ENCODE measurements at regions not wholly inside any gene's neighbourhood (a gene's known extent, or its start where the extent isn't known, plus 50 kb on each side); places are given as distances from the start of the nearest gene placed in this dataset.

GRCh38 chr13:42498521-42498920 lies 75.4 kb upstream of the TNFSF11 start:
- Mint-ChIP-seq H3K36me3 (ENCODE audit: insufficient read depth, unreplicated experiment) (no peaks in the 10 kb centered on the region), H3K27ac (ENCODE audit: low read depth, unreplicated experiment) (no peak overlapping the region), H3K9me3 (ENCODE audit: unreplicated experiment) (peaks cover 6% of the 10 kb centered on the region), H3K27me3 (ENCODE audit: insufficient read depth, unreplicated experiment) (no peaks in the 10 kb centered on the region), H3K4me3 (ENCODE audit: unreplicated experiment) (no peak overlapping the region), H3K4me1 (ENCODE audit: insufficient read depth, unreplicated experiment) (peaks cover 13% of the 10 kb centered on the region)
- CTCF ChIA-PET = no interaction called here
- TF ChIP-seq CTCF (IDR thresholded peaks at IDR 0.05; ENCODE audit: unreplicated experiment) = no peak
- no peak for DNase-seq (ENCODE audit: unreplicated experiment)
- POLR2A ChIA-PET = no interaction called here
- intact Hi-C loops (cut with micrococcal nuclease) = loop anchor here (1.0 kb wide), 1 partner anchor 11 kb away; no protein-coding TSS in a partner anchor
- no TSS peak for BruUV-seq (replicated peaks)
